ENCODE measurements at regions not wholly inside any gene's neighbourhood (a gene's known extent, or its start where the extent isn't known, plus 50 kb on each side); places are given as distances from the start of the nearest gene placed in this dataset.

DNA sequence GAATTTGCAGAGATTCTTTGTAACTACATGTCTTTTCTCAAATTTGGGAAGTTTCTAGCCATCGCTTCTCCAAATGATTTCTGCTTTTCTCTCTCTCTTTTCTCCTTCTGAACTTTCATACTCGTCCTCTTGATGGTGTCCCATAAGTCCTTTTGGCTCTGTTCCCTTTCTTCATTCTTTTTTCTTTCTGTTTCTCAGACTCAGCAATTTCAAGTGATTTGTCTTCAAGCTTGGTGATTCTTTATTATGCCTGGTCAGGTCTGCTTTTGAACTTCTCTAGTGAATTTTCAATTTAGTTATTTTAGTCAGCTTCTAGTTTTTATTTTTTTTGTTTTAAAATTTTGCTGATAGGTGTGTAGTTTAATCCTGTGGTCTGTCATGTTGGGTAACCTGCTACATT is 57.6 kb upstream of the EEF1E1 start:
- POLR2A ChIA-PET (ENCODE audit: unreplicated experiment), result no interaction called here

GRCh38 chr6:8157839-8158238 is 55.5 kb upstream of the EEF1E1 start:
- H3K4me3 ChIP-seq, result no peak overlapping the region
- H3K9me3 ChIP-seq (ENCODE audit: insufficient read depth, low read depth), result no peaks in the 10 kb centered on the region
- H3K36me3 ChIP-seq (ENCODE audit: low read depth), result no peaks in the 10 kb centered on the region
- CTCF ChIA-PET, result no interaction called here
- intact Hi-C loops (cut with micrococcal nuclease; ENCODE audit: unreplicated experiment), result loop anchor here (2.0 kb wide), 1 partner anchor 23 kb away; no protein-coding TSS in a partner anchor
- peak overlapping the region; percentile 18; the same call in 1 of the 2 replicates for H3K4me2 ChIP-seq
- peak; percentile 41 to 80 for DNase-seq
- POLR2A ChIA-PET (ENCODE audit: unreplicated experiment), result interaction anchor here (0.7 kb wide), 1 partner anchor 94 kb away, joined by 3 read pairs; the partner anchor contains the start of gene BLOC1S5
- no peaks in the 10 kb centered on the region for H4K20me1 ChIP-seq (ENCODE audit: insufficient read depth)
- H3K4me1 ChIP-seq (replicated peaks; ENCODE audit: insufficient read depth), result 0 out of 2 replicates have a peak, but pooled peaks cover 4% of the 10 kb centered on the region
- no peaks in the 10 kb centered on the region for H3K27me3 ChIP-seq (ENCODE audit: insufficient read depth, low read depth)
- no peak for TF ChIP-seq EZH2 (IDR thresholded peaks at IDR 0.05; ENCODE audit: low read depth)
- H3K79me2 ChIP-seq (ENCODE audit: low read depth), result no peaks in the 10 kb centered on the region
- peak overlapping the region; percentile 22; the same call in 1 of the 2 replicates for H3K27ac ChIP-seq
- no peaks in the 10 kb centered on the region for H3K9me2 ChIP-seq (ENCODE audit: insufficient read depth)
- H2AFZ ChIP-seq, result no peak overlapping the region
- BruUV-seq (replicated peaks), result no TSS peak
- no peaks in the 10 kb centered on the region for H3F3A ChIP-seq (ENCODE audit: insufficient read depth, low read depth)

More for the DNA sequence above, 57.6 kb upstream of the EEF1E1 start:
- no peaks in the 10 kb centered on the region for H3K9me3 ChIP-seq (ENCODE audit: insufficient read depth, low read depth)
- intact Hi-C loops (cut with micrococcal nuclease; ENCODE audit: unreplicated experiment), result loop anchor here (2.0 kb wide), 1 partner anchor 21 kb away; no protein-coding TSS in a partner anchor
- H2AFZ ChIP-seq, result no peak overlapping the region
- 0 out of 2 replicates have a peak overlapping the region, but pooled peaks have one; percentile 13 for H3K4me2 ChIP-seq
- no peaks in the 10 kb centered on the region for H3K27me3 ChIP-seq (ENCODE audit: insufficient read depth, low read depth)
- no peaks in the 10 kb centered on the region for H3K36me3 ChIP-seq (ENCODE audit: low read depth)
- H3K27ac ChIP-seq, result no peak overlapping the region
- H4K20me1 ChIP-seq (ENCODE audit: insufficient read depth), result no peaks in the 10 kb centered on the region
- no TSS peak for BruUV-seq (replicated peaks)
- H3K4me3 ChIP-seq, result no peak overlapping the region
- H3K79me2 ChIP-seq (ENCODE audit: low read depth), result no peaks in the 10 kb centered on the region
- CTCF ChIA-PET, result no interaction called here
- 0 out of 2 replicates have a peak, but pooled peaks cover 4% of the 10 kb centered on the region for H3K4me1 ChIP-seq (replicated peaks; ENCODE audit: insufficient read depth)
- TF ChIP-seq, protein P1, sequence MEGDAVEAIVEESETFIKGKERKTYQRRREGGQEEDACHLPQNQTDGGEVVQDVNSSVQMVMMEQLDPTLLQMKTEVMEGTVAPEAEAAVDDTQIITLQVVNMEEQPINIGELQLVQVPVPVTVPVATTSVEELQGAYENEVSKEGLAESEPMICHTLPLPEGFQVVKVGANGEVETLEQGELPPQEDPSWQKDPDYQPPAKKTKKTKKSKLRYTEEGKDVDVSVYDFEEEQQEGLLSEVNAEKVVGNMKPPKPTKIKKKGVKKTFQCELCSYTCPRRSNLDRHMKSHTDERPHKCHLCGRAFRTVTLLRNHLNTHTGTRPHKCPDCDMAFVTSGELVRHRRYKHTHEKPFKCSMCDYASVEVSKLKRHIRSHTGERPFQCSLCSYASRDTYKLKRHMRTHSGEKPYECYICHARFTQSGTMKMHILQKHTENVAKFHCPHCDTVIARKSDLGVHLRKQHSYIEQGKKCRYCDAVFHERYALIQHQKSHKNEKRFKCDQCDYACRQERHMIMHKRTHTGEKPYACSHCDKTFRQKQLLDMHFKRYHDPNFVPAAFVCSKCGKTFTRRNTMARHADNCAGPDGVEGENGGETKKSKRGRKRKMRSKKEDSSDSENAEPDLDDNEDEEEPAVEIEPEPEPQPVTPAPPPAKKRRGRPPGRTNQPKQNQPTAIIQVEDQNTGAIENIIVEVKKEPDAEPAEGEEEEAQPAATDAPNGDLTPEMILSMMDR (conservative IDR thresholded peaks at IDR 0.05), result no peak
- no peak for TF ChIP-seq EZH2 (IDR thresholded peaks at IDR 0.05; ENCODE audit: low read depth)
- no peaks in the 10 kb centered on the region for H3F3A ChIP-seq (ENCODE audit: insufficient read depth, low read depth)
- no peak for DNase-seq
- H3K9me2 ChIP-seq (ENCODE audit: insufficient read depth), result no peaks in the 10 kb centered on the region

DNA sequence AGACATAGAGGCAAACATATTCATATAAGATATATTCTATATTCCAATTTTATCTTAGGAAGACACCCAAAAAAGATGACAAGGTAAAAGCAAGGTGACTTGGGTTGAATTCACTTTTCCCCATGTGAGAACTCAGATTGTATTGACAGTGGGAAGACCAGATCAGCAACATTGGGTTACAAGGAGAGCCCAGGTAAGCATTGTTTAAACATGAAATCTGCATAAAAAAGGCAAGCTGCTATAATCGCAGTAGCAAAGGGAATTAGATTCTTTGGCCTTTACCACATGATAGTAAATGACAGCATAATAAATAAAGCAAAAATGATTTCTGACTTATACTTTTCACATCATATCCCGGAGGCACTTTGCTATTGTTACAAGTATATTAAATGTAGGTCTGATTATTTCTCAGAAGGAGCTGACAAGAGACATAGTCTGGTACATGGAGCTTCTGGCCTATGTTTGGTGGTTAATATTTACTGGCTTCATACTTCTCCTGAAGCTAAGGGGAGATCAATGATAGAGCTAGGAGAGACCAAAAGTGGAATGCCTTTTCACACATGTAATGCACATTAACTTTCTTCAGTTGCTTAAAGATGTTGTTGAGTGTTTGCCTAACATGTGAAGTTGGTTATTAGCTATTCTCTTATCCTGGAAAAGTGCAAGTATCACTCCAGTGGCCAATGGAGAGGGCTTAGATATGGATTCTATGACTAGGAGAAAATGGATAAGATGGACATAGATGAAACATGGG is 53.1 kb upstream of the EEF1E1 start:
- Histone ChIP-seq H3K4me2 (no peak overlapping the region), H3K9me2 (ENCODE audit: insufficient read depth) (no peaks in the 10 kb centered on the region), H2AFZ (no peak overlapping the region), H3K79me2 (ENCODE audit: low read depth) (no peaks in the 10 kb centered on the region), H3K36me3 (ENCODE audit: low read depth) (no peaks in the 10 kb centered on the region), H3K9me3 (ENCODE audit: insufficient read depth, low read depth) (no peaks in the 10 kb centered on the region), H4K20me1 (ENCODE audit: insufficient read depth) (no peaks in the 10 kb centered on the region), H3K4me3 (no peak overlapping the region), H3F3A (ENCODE audit: insufficient read depth, low read depth) (no peaks in the 10 kb centered on the region), H3K27me3 (ENCODE audit: insufficient read depth, low read depth) (no peaks in the 10 kb centered on the region), H3K27ac (no peak overlapping the region), H3K4me1 (replicated peaks; ENCODE audit: insufficient read depth) (0 out of 2 replicates have a peak, but pooled peaks cover 4% of the 10 kb centered on the region)
- intact Hi-C loops (cut with micrococcal nuclease; ENCODE audit: unreplicated experiment), result no loop called here
- TF ChIP-seq EZH2 (IDR thresholded peaks at IDR 0.05; ENCODE audit: low read depth), result no peak
- TF ChIP-seq, protein P1 (conservative IDR thresholded peaks at IDR 0.05), result no peak
- no peak for DNase-seq
- no TSS peak for BruUV-seq (replicated peaks)
- ChIA-PET POLR2A (ENCODE audit: unreplicated experiment) (no interaction called here), CTCF (no interaction called here)
